Neural crest cell (in vitro differentiated cells): ENCODE measurements at regions not wholly inside any gene's neighbourhood (a gene's known extent, or its start where the extent isn't known, plus 50 kb on each side); places are given as distances from the start of the nearest gene placed in this dataset.
"Not testable (repeated sequence)": the region's sequence is repeated elsewhere in the genome, so short reads cannot be mapped to it uniquely, and the experiment has no call there.

Experiments
- DNase-seq: peaks from one replicate; pipeline ENCODE4 v3.0.0; 2021; ENCODE audit warnings: low read depth, mixed read lengths, low spot score
- H3K27ac Mint-ChIP-seq: one replicate; pipeline ENCODE4 v1.8.0; 2021; ENCODE audit warnings: mild to moderate bottlenecking, mixed read lengths; ENCODE audit not compliant: unreplicated experiment
- H3K27me3 Mint-ChIP-seq: 2 replicates; pipeline ENCODE4 v1.8.0; 2021; ENCODE audit warnings: low read depth, mild to moderate bottlenecking, mixed read lengths
- H3K36me3 Mint-ChIP-seq: 2 replicates; pipeline ENCODE4 v1.8.0; 2021; ENCODE audit warnings: low read depth, mild to moderate bottlenecking, mixed read lengths
- H3K4me1 Mint-ChIP-seq: 2 replicates; pipeline ENCODE4 v1.8.0; 2021; ENCODE audit warnings: mixed read lengths
- H3K4me3 Mint-ChIP-seq: one replicate; pipeline ENCODE4 v1.8.0; 2021; ENCODE audit warnings: mild to moderate bottlenecking, mixed read lengths
- H3K9me3 Mint-ChIP-seq: 2 replicates; pipeline ENCODE4 v1.8.0; 2021; ENCODE audit warnings: mixed read lengths
- TF ChIP-seq, protein P1 (sequence below): fragments of 200-600 bp; sonication (generic); conservative IDR thresholded peaks from 2 replicates; pipeline ENCODE4 v1.5.0; 2021; ENCODE audit warnings: antibody characterized with exemption, mild to moderate bottlenecking

DNA sequence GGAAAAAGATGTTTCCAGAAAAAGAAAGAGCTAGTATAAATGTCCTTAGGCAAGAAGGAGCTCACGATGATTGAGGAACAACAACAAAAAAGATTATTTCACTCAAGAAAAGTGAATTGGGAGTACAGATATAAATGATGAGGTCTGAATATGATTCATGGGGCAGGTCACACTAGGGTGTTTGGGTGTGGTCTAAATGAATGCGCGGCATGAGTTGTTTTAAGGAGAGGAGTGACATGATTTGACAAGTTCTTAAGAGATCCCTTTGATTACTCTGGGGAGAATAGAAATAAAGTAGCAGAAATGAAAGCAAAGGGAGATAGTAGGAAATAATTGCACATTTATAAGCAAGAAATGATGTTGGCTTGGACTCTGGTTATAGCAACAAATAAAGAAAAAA is 59.3 kb downstream of the NUTM2D start:
- H3K36me3 Mint-ChIP-seq, H3K4me3 Mint-ChIP-seq, H3K27ac Mint-ChIP-seq, H3K4me1 Mint-ChIP-seq, DNase-seq, H3K9me3 Mint-ChIP-seq: not testable (repeated sequence)
- peaks cover 26% of the 10 kb centered on the region for H3K27me3 Mint-ChIP-seq

DNA sequence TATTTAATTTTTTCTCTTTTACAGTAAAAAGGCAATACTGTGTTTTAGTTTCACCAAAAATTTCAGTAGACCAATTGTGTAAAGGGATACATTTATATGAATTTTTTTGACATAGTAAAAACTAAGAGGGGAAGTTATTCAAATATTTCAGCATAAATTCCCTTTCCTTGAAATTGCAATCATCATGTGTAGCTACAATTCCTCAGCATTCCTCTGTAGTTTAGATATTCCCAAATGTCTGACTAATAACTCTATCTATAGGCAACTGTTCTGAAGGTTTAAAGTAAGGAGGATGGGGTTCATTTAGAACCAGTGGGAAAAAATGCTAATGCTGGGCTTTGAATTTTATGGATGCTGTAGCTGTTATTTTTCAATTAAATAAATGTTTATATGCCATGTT is 65.1 kb downstream of the NUTM2D start:
- not testable (repeated sequence) for DNase-seq, H3K4me1 Mint-ChIP-seq, H3K36me3 Mint-ChIP-seq, H3K27me3 Mint-ChIP-seq, H3K4me3 Mint-ChIP-seq, H3K9me3 Mint-ChIP-seq, H3K27ac Mint-ChIP-seq

- H3K27me3 Mint-ChIP-seq, H3K36me3 Mint-ChIP-seq, H3K4me3 Mint-ChIP-seq, DNase-seq, H3K27ac Mint-ChIP-seq, H3K9me3 Mint-ChIP-seq: not testable (repeated sequence)
- H3K4me1 Mint-ChIP-seq, result peaks cover 11% of the 10 kb centered on the region
Observed at GRCh38 chr10:87424697-87425373, 67.3 kb downstream of the NUTM2D start.

DNA sequence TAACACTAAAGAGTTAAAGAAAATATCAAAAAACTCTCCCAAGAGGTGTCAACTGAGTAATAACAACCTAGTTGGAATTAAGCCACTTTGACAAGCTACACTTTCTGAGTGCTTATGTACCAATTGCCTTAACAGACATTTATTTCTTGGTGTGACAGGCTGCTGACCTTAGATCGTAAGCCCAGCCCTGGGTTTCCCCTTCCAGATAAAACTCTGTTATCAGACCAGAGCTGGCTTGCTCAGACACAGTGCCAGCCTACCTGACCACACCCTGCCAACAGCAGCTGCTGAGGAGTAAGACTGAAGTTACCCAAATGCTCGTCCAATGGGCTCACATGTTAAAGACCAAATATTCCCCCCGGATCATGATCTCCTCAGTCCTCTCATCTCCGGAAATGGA is 70.9 kb upstream of the MINPP1 start:
- not testable (repeated sequence) for H3K4me3 Mint-ChIP-seq, H3K4me1 Mint-ChIP-seq, H3K27me3 Mint-ChIP-seq, H3K27ac Mint-ChIP-seq, H3K9me3 Mint-ChIP-seq, DNase-seq, H3K36me3 Mint-ChIP-seq

DNA sequence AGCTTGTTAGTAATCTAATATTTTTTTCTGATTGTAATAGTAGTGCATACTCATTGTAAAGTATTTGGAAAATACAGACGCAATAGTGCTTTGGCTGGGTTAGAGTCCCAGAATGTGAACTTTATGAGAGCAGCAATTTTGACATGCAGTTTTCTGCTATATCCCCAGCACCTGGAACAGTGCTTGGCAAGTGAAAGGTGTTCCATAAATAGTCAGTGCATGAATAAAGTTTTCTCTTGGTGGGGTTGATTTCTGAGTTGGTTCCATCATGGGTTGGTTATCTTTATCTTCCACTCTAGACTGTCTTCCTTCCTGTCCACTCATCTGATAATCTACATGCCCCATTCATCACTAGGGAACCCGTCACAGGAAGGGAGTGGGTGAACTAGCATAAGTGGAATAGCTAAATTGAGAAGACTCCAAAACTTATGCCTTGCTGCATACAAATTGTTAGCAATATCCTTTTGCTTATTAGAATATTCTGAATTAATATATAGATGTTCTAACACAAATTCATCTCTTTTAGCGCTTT is 69.3 kb upstream of the MINPP1 start:
- not testable (repeated sequence) for H3K4me1 Mint-ChIP-seq, H3K36me3 Mint-ChIP-seq, H3K27me3 Mint-ChIP-seq, H3K9me3 Mint-ChIP-seq, H3K27ac Mint-ChIP-seq, DNase-seq, H3K4me3 Mint-ChIP-seq

- H3K4me1 Mint-ChIP-seq, result not testable (repeated sequence)
Observed at GRCh38 chr10:87436104-87436503, 68.6 kb upstream of the MINPP1 start.

DNA sequence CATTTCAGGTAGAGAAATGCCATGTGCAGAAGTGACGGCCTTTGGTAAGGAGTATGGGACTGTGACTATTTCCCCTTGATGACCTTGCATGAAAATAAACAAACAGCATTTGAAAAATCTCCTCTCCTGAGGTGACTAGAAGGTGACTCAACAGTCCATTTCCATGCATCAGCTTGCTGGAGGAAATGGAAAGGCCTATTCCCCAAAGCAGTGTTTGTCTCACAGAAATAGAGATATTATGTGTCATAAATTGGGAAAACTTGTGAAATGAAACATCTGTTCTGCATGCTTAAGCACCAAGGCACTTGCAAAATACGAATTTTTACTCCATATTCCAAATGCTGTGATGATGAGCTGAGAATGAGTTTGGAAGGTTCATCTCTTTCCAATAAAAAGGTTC is 67.2 kb upstream of the MINPP1 start:
- DNase-seq, H3K4me1 Mint-ChIP-seq, H3K27me3 Mint-ChIP-seq, H3K9me3 Mint-ChIP-seq, H3K4me3 Mint-ChIP-seq, H3K36me3 Mint-ChIP-seq, H3K27ac Mint-ChIP-seq: not testable (repeated sequence)

More at GRCh38 chr10:87436104-87436503, 68.6 kb upstream of the MINPP1 start:
- not testable (repeated sequence) for H3K36me3 Mint-ChIP-seq, H3K4me3 Mint-ChIP-seq, H3K27ac Mint-ChIP-seq, H3K9me3 Mint-ChIP-seq, H3K27me3 Mint-ChIP-seq
- TF ChIP-seq, protein P1, sequence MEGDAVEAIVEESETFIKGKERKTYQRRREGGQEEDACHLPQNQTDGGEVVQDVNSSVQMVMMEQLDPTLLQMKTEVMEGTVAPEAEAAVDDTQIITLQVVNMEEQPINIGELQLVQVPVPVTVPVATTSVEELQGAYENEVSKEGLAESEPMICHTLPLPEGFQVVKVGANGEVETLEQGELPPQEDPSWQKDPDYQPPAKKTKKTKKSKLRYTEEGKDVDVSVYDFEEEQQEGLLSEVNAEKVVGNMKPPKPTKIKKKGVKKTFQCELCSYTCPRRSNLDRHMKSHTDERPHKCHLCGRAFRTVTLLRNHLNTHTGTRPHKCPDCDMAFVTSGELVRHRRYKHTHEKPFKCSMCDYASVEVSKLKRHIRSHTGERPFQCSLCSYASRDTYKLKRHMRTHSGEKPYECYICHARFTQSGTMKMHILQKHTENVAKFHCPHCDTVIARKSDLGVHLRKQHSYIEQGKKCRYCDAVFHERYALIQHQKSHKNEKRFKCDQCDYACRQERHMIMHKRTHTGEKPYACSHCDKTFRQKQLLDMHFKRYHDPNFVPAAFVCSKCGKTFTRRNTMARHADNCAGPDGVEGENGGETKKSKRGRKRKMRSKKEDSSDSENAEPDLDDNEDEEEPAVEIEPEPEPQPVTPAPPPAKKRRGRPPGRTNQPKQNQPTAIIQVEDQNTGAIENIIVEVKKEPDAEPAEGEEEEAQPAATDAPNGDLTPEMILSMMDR, result peak; percentile 42
- peak; percentile 24 for DNase-seq
